Endothelial cell (in vitro differentiated cells): ENCODE measurements at regions not wholly inside any gene's neighbourhood (a gene's known extent, or its start where the extent isn't known, plus 50 kb on each side); places are given as distances from the start of the nearest gene placed in this dataset.

Source experiments
- DNase-seq: peaks from one replicate; pipeline ENCODE4 v3.0.0; 2021; ENCODE audit warnings: low spot score
- H3K27ac Mint-ChIP-seq: one replicate; pipeline ENCODE4 v1.8.0; 2021; ENCODE audit warnings: mixed read lengths, inconsistent platforms; ENCODE audit not compliant: unreplicated experiment
- H3K27me3 Mint-ChIP-seq: one replicate; pipeline ENCODE4 v1.8.0; 2021; ENCODE audit warnings: mild to moderate bottlenecking, moderate library complexity, mixed read lengths, inconsistent platforms; ENCODE audit not compliant: unreplicated experiment
- H3K36me3 Mint-ChIP-seq: one replicate; pipeline ENCODE4 v1.8.0; 2021; ENCODE audit warnings: mild to moderate bottlenecking, low read depth, mixed read lengths, inconsistent platforms; ENCODE audit not compliant: unreplicated experiment
- H3K4me1 Mint-ChIP-seq: one replicate; pipeline ENCODE4 v1.8.0; 2021; ENCODE audit warnings: mild to moderate bottlenecking, mixed read lengths, inconsistent platforms; ENCODE audit not compliant: unreplicated experiment
- H3K4me3 Mint-ChIP-seq: one replicate; pipeline ENCODE4 v1.8.0; 2021; ENCODE audit warnings: mild to moderate bottlenecking, mixed read lengths, inconsistent platforms; ENCODE audit not compliant: unreplicated experiment
- H3K9me3 Mint-ChIP-seq: one replicate; pipeline ENCODE4 v1.8.0; 2021; ENCODE audit warnings: mixed read lengths, inconsistent platforms; ENCODE audit not compliant: unreplicated experiment
- CTCF ChIP-seq: fragments of 200-600 bp; sonication (generic); IDR thresholded peaks from one replicate; pipeline ENCODE4 v1.5.0; 2021; ENCODE audit warnings: antibody characterized with exemption; ENCODE audit not compliant: unreplicated experiment

GRCh38 chr6:11294228-11294627 lies 61.8 kb upstream of the NEDD9 start:
- peaks cover 5% of the 10 kb centered on the region for H3K36me3 Mint-ChIP-seq
- H3K27me3 Mint-ChIP-seq: no peaks in the 10 kb centered on the region
- DNase-seq: no peak
- H3K4me3 Mint-ChIP-seq: no peak overlapping the region
- H3K4me1 Mint-ChIP-seq: peaks cover 9% of the 10 kb centered on the region
- no peaks in the 10 kb centered on the region for H3K9me3 Mint-ChIP-seq
- H3K27ac Mint-ChIP-seq: peak overlapping the region; percentile 38
- no peak for TF ChIP-seq CTCF

- no peaks in the 10 kb centered on the region for H3K27me3 Mint-ChIP-seq
- no peak overlapping the region for H3K4me3 Mint-ChIP-seq
- no peak for DNase-seq
- no peaks in the 10 kb centered on the region for H3K9me3 Mint-ChIP-seq
- peaks cover 9% of the 10 kb centered on the region for H3K4me1 Mint-ChIP-seq
- peaks cover 5% of the 10 kb centered on the region for H3K36me3 Mint-ChIP-seq
- no peak overlapping the region for H3K27ac Mint-ChIP-seq
- TF ChIP-seq CTCF: no peak
These were observed 60.2 kb upstream of the NEDD9 start for GRCh38 chr6:11292594-11293236.

- Mint-ChIP-seq H3K4me3 (no peak overlapping the region), H3K27ac (no peak overlapping the region), H3K36me3 (peaks cover 5% of the 10 kb centered on the region), H3K9me3 (no peaks in the 10 kb centered on the region), H3K4me1 (peaks cover 9% of the 10 kb centered on the region), H3K27me3 (no peaks in the 10 kb centered on the region)
- no peak for DNase-seq
- TF ChIP-seq CTCF: no peak
These were observed 59.6 kb upstream of the NEDD9 start for GRCh38 chr6:11292091-11292490.

GRCh38 chr6:11291582-11291981 lies 59.1 kb upstream of the NEDD9 start:
- Mint-ChIP-seq H3K27me3 (no peaks in the 10 kb centered on the region), H3K4me1 (peaks cover 9% of the 10 kb centered on the region), H3K4me3 (no peak overlapping the region), H3K27ac (no peak overlapping the region), H3K36me3 (peaks cover 5% of the 10 kb centered on the region), H3K9me3 (no peaks in the 10 kb centered on the region)
- DNase-seq: no peak
- TF ChIP-seq CTCF: no peak

- no peak for TF ChIP-seq CTCF
- Mint-ChIP-seq H3K27ac (no peak overlapping the region), H3K27me3 (no peaks in the 10 kb centered on the region), H3K9me3 (no peaks in the 10 kb centered on the region), H3K4me1 (peaks cover 9% of the 10 kb centered on the region), H3K4me3 (no peak overlapping the region), H3K36me3 (peaks cover 3% of the 10 kb centered on the region)
- DNase-seq: no peak
These were observed 57.6 kb upstream of the NEDD9 start for GRCh38 chr6:11290027-11290426.
